ENCODE measurements at regions not wholly inside any gene's neighbourhood (a gene's known extent, or its start where the extent isn't known, plus 50 kb on each side); places are given as distances from the start of the nearest gene placed in this dataset.

DNA sequence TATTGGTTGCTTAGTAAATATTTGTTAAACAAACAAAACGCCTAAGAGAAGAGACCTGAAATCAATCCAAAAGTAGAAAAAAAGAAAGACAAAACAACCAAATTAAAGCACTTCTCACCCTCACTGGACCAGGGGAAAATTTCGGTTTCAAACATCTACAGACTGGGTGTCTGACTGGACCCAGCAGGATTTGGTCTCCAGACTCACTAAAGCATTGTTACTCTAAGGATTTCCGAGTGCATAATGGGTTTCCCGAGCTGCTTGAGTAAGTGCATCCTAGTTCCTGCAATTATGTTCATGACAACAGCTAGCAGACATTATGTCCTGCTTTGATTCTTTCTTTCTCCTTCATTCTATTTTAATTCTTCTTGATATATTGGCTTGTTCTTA, 51.8 kb upstream of the FAM3C start:
- H3K27me3 Mint-ChIP-seq (ENCODE audit: low read depth, poor library complexity) = no peaks in the 10 kb centered on the region
- DNase-seq = no peak

DNA sequence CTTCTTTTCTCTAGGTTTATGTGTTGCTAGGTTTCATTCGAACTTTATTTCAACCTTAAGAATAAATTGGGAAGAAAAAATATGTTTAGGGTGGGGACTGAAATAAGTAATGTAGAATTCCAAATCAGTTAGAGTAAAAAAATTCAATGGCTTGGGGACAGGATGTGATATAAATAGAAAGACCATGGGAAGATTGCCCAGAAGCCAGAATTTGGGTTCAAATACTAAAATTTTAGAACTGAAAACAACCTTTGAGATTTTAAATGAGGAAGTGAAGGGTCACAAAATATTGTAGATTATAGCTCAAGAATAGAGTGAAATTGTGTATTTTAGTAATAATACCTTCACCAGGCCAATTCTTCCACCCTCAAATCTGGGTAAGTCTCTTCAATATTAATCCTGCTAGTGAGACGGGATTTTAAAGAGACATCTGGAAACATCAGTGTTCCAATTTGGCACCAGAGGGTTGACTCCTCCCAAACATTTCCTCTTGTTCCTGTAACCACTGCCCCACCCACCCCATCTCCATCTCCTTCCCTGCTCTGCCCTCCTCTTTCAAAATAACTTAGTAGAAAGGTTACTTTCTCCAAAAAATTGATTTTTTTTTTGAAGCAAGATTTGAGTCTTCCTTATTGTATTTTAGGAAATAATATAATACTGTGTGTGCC, 51.3 kb upstream of the FAM3C start:
- no peak overlapping the region for H3K27ac Mint-ChIP-seq
- no peak for DNase-seq
- TF ChIP-seq, protein P1, sequence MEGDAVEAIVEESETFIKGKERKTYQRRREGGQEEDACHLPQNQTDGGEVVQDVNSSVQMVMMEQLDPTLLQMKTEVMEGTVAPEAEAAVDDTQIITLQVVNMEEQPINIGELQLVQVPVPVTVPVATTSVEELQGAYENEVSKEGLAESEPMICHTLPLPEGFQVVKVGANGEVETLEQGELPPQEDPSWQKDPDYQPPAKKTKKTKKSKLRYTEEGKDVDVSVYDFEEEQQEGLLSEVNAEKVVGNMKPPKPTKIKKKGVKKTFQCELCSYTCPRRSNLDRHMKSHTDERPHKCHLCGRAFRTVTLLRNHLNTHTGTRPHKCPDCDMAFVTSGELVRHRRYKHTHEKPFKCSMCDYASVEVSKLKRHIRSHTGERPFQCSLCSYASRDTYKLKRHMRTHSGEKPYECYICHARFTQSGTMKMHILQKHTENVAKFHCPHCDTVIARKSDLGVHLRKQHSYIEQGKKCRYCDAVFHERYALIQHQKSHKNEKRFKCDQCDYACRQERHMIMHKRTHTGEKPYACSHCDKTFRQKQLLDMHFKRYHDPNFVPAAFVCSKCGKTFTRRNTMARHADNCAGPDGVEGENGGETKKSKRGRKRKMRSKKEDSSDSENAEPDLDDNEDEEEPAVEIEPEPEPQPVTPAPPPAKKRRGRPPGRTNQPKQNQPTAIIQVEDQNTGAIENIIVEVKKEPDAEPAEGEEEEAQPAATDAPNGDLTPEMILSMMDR (IDR thresholded peaks at IDR 0.05) = no peak
- no peak overlapping the region for H3K4me3 Mint-ChIP-seq
- H3K9me3 Mint-ChIP-seq = no peaks in the 10 kb centered on the region
- H3K27me3 Mint-ChIP-seq (ENCODE audit: low read depth, poor library complexity) = no peaks in the 10 kb centered on the region
- H3K36me3 Mint-ChIP-seq (ENCODE audit: low read depth) = no peaks in the 10 kb centered on the region
- H3K4me1 Mint-ChIP-seq = peaks cover 6% of the 10 kb centered on the region

More for the DNA sequence above, 51.8 kb upstream of the FAM3C start:
- Mint-ChIP-seq H3K9me3 (no peaks in the 10 kb centered on the region), H3K36me3 (ENCODE audit: low read depth) (no peaks in the 10 kb centered on the region), H3K4me3 (no peak overlapping the region), H3K4me1 (peaks cover 6% of the 10 kb centered on the region), H3K27ac (no peak overlapping the region)
- TF ChIP-seq, protein P1 (IDR thresholded peaks at IDR 0.05) = no peak

DNA sequence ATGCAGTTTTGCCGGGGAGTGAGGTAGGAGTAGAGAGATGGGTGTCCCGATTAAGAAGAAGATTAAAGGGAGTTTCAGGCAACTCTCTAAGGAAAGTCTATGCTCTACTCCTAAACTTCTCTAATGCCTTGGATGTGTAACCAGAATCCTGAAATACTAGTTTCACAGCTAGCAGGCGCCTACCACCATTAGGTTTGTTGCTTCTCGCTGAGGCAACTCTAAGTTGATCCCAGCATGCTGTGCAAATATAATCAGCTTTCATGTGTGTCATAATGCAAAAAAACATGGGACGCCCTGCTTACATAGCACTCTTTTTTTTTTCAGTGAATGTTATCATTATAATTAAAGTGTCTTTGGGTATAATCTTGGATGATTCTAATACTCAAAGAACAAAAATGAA, 50.4 kb upstream of the FAM3C start:
- no peak overlapping the region for H3K4me3 Mint-ChIP-seq
- H3K9me3 Mint-ChIP-seq = no peaks in the 10 kb centered on the region
- peaks cover 6% of the 10 kb centered on the region for H3K4me1 Mint-ChIP-seq
- DNase-seq = no peak
- no peaks in the 10 kb centered on the region for H3K27me3 Mint-ChIP-seq (ENCODE audit: low read depth, poor library complexity)
- H3K27ac Mint-ChIP-seq = no peak overlapping the region
- TF ChIP-seq, protein P1 (IDR thresholded peaks at IDR 0.05) = no peak
- no peaks in the 10 kb centered on the region for H3K36me3 Mint-ChIP-seq (ENCODE audit: low read depth)

All from nephron progenitor cell (in vitro differentiated cells).